HepG2 (cell line): ENCODE measurements at regions not wholly inside any gene's neighbourhood (a gene's known extent, or its start where the extent isn't known, plus 50 kb on each side); places are given as distances from the start of the nearest gene placed in this dataset.

ENCODE experiments used
- ATAC-seq: fragments of 200-7000 bp; cut with Tn5 transposase; 3 replicates; pipeline ENCODE4 v1.9.1; 2020; ENCODE audit warnings: mild to moderate bottlenecking, moderate library complexity
- BruUV-seq: library from RNA; stranded (reverse); fragments of 400-500 nt; replicated peaks from 2 replicates; lab custom pipeline; 2021; lab: Mats Ljungman, UMichigan
- CTCF ChIA-PET: fragments of 300-600 bp; formaldehyde crosslinking; extraction: SDS; loops from one replicate; lab custom pipeline; 2021; ENCODE audit warnings: low total read pairs, inconsistent platforms, low intra/inter-chr PET ratio; lab: Yijun Ruan, JAX
- POLR2A ChIA-PET: fragments of 350-600 bp; sonication (Branson Sonifier 250); formaldehyde crosslinking; loops from one replicate; lab custom pipeline; 2020; ENCODE audit warnings: antibody characterized with exemption, inconsistent platforms; lab: Yijun Ruan, JAX
- DNase-seq: peaks from one replicate; pipeline ENCODE4 v3.0.0-alpha.2; 2015; ENCODE audit warnings: low spot score
- FAIRE-seq: peaks from 3 replicates; lab custom pipeline; 2011; peaks lifted over from hg19 to GRCh38; lab: Jason Lieb, UNC
- H2AFZ ChIP-seq: one replicate; pipeline ENCODE4 v1.6.1; 2011; ENCODE audit warnings: low read length, inconsistent platforms
- H3K27ac ChIP-seq: fragments of 300-600 bp; 3 replicates; pipeline ENCODE4 v1.8.0; 2011; ENCODE audit warnings: mixed run types, mild to moderate bottlenecking, mixed read lengths, low read length, inconsistent platforms; ENCODE audit not compliant: insufficient read depth; ENCODE audit errors: extremely low read length
- H3K27me3 ChIP-seq, 2 experiments: fragments of 200-600 bp in 1 of 2; 2 replicates in 1 of 2; 3 replicates in 1 of 2; pipeline versions ENCODE4 v1.6.0 to v1.8.0; 2011; ENCODE audit warnings: low read length in 2 of 2, mild to moderate bottlenecking in 2 of 2, moderate library complexity in 2 of 2, inconsistent platforms in 1 of 2; ENCODE audit not compliant: insufficient read depth in 2 of 2, control insufficient read depth in 1 of 2
- H3K36me3 ChIP-seq, 2 experiments: fragments of 200-600 bp in 1 of 2; replicated peaks in 1 of 2; 2 replicates in 1 of 2; 3 replicates in 1 of 2; pipeline versions ENCODE4 v1.5.1 to v1.8.0; 2011; ENCODE audit warnings: low read length in 2 of 2, inconsistent platforms in 1 of 2; ENCODE audit not compliant: insufficient read depth in 2 of 2, control insufficient read depth in 1 of 2
- H3K4me1 ChIP-seq: 2 replicates; pipeline ENCODE4 v1.5.1; 2012; ENCODE audit warnings: low read length, inconsistent platforms; ENCODE audit not compliant: insufficient read depth
- H3K4me2 ChIP-seq: 2 replicates; pipeline ENCODE4 v1.6.0; 2011; ENCODE audit warnings: low read depth, low read length, inconsistent platforms
- H3K4me3 ChIP-seq, 3 experiments: fragments of 200-600 bp in 1 of 3; sonication (generic), shearing (Covaris generic) in 1 of 3; replicated peaks in 1 of 3; 2 replicates each; pipeline ENCODE4 v1.5.1; 2011 to 2016; ENCODE audit warnings: low read length in 3 of 3, inconsistent platforms in 2 of 3, low read depth in 2 of 3, mild to moderate bottlenecking in 2 of 3, control low read depth in 1 of 3, mixed read lengths in 1 of 3; ENCODE audit not compliant: insufficient read depth in 1 of 3
- H3K79me2 ChIP-seq: one replicate; pipeline ENCODE4 v1.6.1; 2011; ENCODE audit warnings: low read length, inconsistent platforms; ENCODE audit not compliant: insufficient read depth
- H3K9ac ChIP-seq: 2 replicates; pipeline ENCODE4 v1.6.0; 2011; ENCODE audit warnings: mild to moderate bottlenecking, low read depth, low read length, inconsistent platforms; ENCODE audit not compliant: insufficient read depth
- H3K9me3 ChIP-seq: 2 replicates; pipeline ENCODE4 v1.5.1; 2012; ENCODE audit warnings: mild to moderate bottlenecking, low read length
- H4K20me1 ChIP-seq: 2 replicates; pipeline ENCODE4 v1.6.0; 2011; ENCODE audit warnings: inconsistent platforms, mild to moderate bottlenecking, low read length, moderate library complexity; ENCODE audit not compliant: insufficient read depth
- CHD4 ChIP-seq: fragments of 200-600 bp; sonication (generic); IDR thresholded peaks from 2 replicates; pipeline ENCODE4 v1.7.0; 2017; ENCODE audit warnings: mild to moderate bottlenecking, low read length, borderline replicate concordance
- KAT2B ChIP-seq: fragments of 150-350 bp; IDR thresholded peaks from 2 replicates; pipeline ENCODE4 v1.6.1; 2014; ENCODE audit warnings: low read depth, low read length, borderline replicate concordance
- RXRB ChIP-seq: IDR thresholded peaks from 2 replicates; pipeline ENCODE4 v1.6.1; 2016; ENCODE audit warnings: borderline replicate concordance, missing genetic modification reagents, missing compliant biosample characterization
- ZNF121 ChIP-seq: sonication (generic); formaldehyde crosslinking; IDR thresholded peaks from 2 replicates; pipeline ENCODE4 v1.5.0; 2020; ENCODE audit warnings: mild to moderate bottlenecking, missing genetic modification reagents
- ZNF326 ChIP-seq: sonication (generic); formaldehyde crosslinking; IDR thresholded peaks from 2 replicates; pipeline ENCODE4 v1.4.0; 2020; ENCODE audit warnings: missing genetic modification reagents, borderline replicate concordance
- ZNF441 ChIP-seq: sonication (generic); formaldehyde crosslinking; IDR thresholded peaks from 2 replicates; pipeline ENCODE4 v1.7.0; 2021; ENCODE audit warnings: missing genetic modification reagents, borderline replicate concordance
- ZNF652 ChIP-seq: IDR thresholded peaks from 2 replicates; pipeline ENCODE4 v1.6.1; 2016; ENCODE audit warnings: low read depth, borderline replicate concordance
- ZSCAN29 ChIP-seq: sonication (generic); formaldehyde crosslinking; conservative IDR thresholded peaks from 2 replicates; pipeline ENCODE4 v1.4.0; 2020; ENCODE audit warnings: mild to moderate bottlenecking, missing genetic modification reagents
- WGBS: methylation state at CpG from one replicate; pipeline ENCODE4 v1.1.6; 2017; ENCODE audit warnings: low lambda C conversion rate; 5-methylcytosine and 5-hydroxymethylcytosine counted together
- in situ Hi-C: cut with HindIII; loops from 2 replicates; pipeline ENCODE4 v1.10.0; 2017; ENCODE audit warnings: low pct_unique_long_range_greater_than_20kb; ENCODE audit not compliant: extremely low pct_ligation_motif_present
- intact Hi-C: fragments of 100-400 bp; cut with micrococcal nuclease; formaldehyde crosslinking; loops from one replicate; pipeline ENCODE4 v1.10.0; 2022; ENCODE audit not compliant: unreplicated experiment
- TF ChIP-seq, protein P1 (sequence below): sonication (generic); formaldehyde crosslinking; IDR thresholded peaks from 2 replicates; pipeline ENCODE4 v1.5.0; 2020; ENCODE audit warnings: missing genetic modification reagents, mild to moderate bottlenecking, borderline replicate concordance
- TF ChIP-seq, protein P2 (sequence below): sonication (generic); formaldehyde crosslinking; IDR thresholded peaks from 2 replicates; pipeline ENCODE4 v1.4.0; 2020; ENCODE audit warnings: missing genetic modification reagents

DNA sequence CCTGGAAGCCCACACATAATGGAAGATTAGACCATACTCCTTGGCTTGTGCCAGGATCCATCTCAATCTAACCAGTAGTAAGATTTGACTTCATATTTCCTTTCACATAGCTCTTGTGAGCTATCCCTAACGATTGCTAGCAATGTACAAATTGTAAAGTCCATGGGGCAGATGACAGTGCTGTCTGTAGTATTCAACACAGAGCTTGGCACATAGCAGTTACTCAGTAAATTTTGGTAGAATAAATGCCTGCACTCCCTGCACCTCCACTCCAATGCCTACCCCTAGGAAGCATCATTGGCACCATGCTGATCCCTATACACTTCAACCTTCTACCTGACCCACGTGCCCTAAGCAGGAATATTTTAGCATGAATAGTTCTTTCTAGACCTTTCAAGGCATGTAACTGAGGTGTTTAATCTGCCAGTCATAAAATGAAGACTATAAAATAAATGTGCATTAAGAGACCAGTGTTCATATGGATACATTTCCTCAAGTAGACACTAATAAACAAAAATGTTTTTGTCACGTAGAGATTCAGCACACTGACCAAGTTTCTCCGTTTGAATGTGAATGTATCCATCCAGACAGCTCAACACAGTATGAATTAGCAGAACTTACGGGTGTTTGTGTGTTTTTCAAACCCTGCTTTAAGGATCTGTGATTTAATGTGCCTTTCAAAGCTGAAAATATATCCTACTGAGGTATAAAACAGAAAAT lies 98.8 kb downstream of the BMP4 start:
- TF ChIP-seq CHD4 (0 out of 2 replicates have a peak, but pooled peaks have one; percentile 32), RXRB (CRISPR knock-in tag) (no peak), KAT2B (no peak), ZNF326 (no peak), ZNF441 (CRISPR knock-in tag) (no peak), ZSCAN29 (CRISPR knock-in tag) (0 out of 2 replicates have a peak, but pooled peaks have one; percentile 13), ZNF121 (CRISPR knock-in tag) (no peak), ZNF652 (CRISPR knock-in tag) (no peak)
- TF ChIP-seq, protein P1, sequence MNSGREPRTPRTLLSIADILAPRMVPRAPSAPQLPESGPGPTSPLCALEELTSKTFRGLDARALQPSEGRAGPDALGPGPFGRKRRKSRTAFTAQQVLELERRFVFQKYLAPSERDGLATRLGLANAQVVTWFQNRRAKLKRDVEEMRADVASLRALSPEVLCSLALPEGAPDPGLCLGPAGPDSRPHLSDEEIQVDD (CRISPR knock-in tag), result no peak
- TF ChIP-seq, protein P2, sequence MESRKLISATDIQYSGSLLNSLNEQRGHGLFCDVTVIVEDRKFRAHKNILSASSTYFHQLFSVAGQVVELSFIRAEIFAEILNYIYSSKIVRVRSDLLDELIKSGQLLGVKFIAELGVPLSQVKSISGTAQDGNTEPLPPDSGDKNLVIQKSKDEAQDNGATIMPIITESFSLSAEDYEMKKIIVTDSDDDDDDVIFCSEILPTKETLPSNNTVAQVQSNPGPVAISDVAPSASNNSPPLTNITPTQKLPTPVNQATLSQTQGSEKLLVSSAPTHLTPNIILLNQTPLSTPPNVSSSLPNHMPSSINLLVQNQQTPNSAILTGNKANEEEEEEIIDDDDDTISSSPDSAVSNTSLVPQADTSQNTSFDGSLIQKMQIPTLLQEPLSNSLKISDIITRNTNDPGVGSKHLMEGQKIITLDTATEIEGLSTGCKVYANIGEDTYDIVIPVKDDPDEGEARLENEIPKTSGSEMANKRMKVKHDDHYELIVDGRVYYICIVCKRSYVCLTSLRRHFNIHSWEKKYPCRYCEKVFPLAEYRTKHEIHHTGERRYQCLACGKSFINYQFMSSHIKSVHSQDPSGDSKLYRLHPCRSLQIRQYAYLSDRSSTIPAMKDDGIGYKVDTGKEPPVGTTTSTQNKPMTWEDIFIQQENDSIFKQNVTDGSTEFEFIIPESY, result no peak
- Histone ChIP-seq H4K20me1 (no peaks in the 10 kb centered on the region), H3K27ac (peak overlapping the region; percentile 72), H3K9me3 (no peaks in the 10 kb centered on the region), H3K4me2 (0 out of 2 replicates have a peak overlapping the region, but pooled peaks have one; percentile 30), H3K27me3 (no peaks in the 10 kb centered on the region), H3K79me2 (no peaks in the 10 kb centered on the region), H3K4me1 (peaks cover 77% of the 10 kb centered on the region), H3K4me3 (no peak overlapping the region), H2AFZ (no peak overlapping the region), H3K36me3 (no peaks in the 10 kb centered on the region), H3K9ac (peak overlapping the region; percentile 45)
- in situ Hi-C loops, result no loop called here
- DNase-seq (no peak), ATAC-seq (peak; percentile 39; the same call in 2 of the 3 replicates), FAIRE-seq (no peak)
- intact Hi-C loops, result no loop called here
- ChIA-PET POLR2A (interaction anchor here (0.7 to 1.0 kb wide), 2 partner anchors 14 to 244 kb away, joined by 3 read pairs; no protein-coding TSS in a partner anchor), CTCF (no interaction called here)
- no TSS peak for BruUV-seq
- WGBS, result 58% methylated on average over 5 of the region's 5 CpGs
